GM13976 (cell line): ENCODE measurements at regions not wholly inside any gene's neighbourhood (a gene's known extent, or its start where the extent isn't known, plus 50 kb on each side); places are given as distances from the start of the nearest gene placed in this dataset.
"Not testable (repeated sequence)": the region's sequence is repeated elsewhere in the genome, so short reads cannot be mapped to it uniquely, and the experiment has no call there.

Experiments
- DNase-seq: peaks from one replicate; pipeline ENCODE4 v3.0.0; 2012; ENCODE audit warnings: low spot score
- in situ Hi-C: fragments of 300-500 bp; cut with MboI; formaldehyde crosslinking; loops from one replicate; pipeline ENCODE4 v1.12.0; 2022; ENCODE audit warnings: low sequenced_read_pairs, mixed read lengths, inconsistent platforms; ENCODE audit not compliant: unreplicated experiment
- TF ChIP-seq, protein P1 (sequence below): IDR thresholded peaks from 2 replicates; pipeline ENCODE4 v1.5.1; 2012; ENCODE audit warnings: borderline replicate concordance, mild to moderate bottlenecking; ENCODE audit not compliant: insufficient read depth; ENCODE audit errors: extremely low read depth, missing control alignments, control extremely low read depth

DNA sequence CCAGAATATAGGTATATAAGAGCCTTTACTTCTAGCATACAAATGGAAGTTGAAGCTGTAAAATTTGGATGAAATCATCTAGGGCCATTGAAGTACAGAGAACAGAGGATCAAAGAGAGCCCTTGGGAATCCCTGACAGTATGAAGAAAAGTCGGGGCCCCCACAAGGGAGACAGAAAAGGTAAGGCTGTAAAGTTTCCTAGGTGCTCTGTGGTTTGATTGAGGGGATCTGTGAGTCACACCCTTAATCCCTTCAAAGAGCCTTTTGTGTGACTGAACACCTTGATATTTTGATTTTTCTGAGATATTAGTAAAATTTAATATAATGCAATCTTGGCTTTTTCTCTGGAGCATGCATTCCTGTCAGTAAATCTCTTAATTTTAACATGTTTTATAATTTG lies 961.7 kb upstream of the TMEFF2 start:
- in situ Hi-C loops, result no loop called here
- TF ChIP-seq, protein P1, sequence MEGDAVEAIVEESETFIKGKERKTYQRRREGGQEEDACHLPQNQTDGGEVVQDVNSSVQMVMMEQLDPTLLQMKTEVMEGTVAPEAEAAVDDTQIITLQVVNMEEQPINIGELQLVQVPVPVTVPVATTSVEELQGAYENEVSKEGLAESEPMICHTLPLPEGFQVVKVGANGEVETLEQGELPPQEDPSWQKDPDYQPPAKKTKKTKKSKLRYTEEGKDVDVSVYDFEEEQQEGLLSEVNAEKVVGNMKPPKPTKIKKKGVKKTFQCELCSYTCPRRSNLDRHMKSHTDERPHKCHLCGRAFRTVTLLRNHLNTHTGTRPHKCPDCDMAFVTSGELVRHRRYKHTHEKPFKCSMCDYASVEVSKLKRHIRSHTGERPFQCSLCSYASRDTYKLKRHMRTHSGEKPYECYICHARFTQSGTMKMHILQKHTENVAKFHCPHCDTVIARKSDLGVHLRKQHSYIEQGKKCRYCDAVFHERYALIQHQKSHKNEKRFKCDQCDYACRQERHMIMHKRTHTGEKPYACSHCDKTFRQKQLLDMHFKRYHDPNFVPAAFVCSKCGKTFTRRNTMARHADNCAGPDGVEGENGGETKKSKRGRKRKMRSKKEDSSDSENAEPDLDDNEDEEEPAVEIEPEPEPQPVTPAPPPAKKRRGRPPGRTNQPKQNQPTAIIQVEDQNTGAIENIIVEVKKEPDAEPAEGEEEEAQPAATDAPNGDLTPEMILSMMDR, result no peak
- DNase-seq, result no peak

DNA sequence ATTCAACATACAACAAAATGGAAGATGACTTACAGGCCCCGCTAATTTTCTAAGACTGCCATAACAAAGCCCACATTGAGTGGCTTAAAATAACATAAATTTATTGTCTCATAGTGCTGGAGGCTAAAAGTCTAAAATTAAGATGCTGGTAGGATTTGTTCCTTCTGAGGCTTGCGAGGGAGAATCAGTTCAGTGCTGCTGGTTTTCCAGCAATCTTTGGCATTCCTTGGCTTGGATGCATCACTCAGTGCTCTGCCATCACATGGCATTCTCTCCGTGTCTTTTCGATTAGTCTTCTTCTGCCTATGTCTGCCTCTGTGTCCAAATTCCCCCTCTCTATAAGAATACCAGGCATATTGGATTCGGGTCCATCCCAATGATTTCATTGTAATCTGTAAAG lies 959.3 kb upstream of the TMEFF2 start:
- TF ChIP-seq, protein P1, result no peak
- no peak for DNase-seq
- in situ Hi-C loops, result no loop called here

DNA sequence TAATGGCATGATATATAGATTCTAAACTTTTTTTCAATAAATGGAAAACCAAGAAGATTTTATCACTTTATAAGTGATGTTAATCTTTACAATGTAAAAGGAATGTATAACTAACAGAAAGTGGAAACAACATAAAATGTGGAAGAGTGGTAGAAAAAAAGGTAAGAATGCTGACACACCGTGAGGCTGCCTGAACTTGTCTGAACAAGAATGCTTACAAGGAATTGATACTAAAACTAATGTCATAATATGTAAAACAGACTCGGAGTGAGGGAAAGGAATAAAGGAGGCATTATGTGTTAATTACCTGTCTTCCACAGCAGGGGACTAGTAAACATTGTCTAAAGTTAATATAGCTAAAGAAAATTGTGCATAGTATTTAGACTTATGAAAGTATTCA lies 958.8 kb upstream of the TMEFF2 start:
- in situ Hi-C loops, result no loop called here
- DNase-seq, result no peak
- TF ChIP-seq, protein P1, result no peak

DNA sequence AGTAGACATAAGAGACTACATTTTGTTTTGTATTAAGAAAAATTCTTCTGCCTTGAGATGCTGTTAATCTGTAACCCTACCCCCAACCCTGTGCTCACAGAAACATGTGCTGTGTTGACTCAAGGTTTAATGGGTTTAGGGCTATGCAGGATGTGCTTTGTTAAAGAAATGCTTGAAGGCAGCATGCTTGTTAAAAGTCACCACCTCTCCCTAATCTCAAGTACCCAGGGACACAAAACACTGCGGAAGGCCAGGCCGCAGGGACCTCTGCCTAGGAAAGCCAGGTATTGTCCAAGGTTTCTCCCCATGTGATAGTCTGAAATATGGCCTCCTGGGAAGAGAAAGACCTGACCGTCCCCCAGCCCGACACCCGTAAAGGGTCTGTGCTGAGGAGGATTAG lies 947.7 kb upstream of the TMEFF2 start:
- DNase-seq, in situ Hi-C loops: not testable (repeated sequence)

DNA sequence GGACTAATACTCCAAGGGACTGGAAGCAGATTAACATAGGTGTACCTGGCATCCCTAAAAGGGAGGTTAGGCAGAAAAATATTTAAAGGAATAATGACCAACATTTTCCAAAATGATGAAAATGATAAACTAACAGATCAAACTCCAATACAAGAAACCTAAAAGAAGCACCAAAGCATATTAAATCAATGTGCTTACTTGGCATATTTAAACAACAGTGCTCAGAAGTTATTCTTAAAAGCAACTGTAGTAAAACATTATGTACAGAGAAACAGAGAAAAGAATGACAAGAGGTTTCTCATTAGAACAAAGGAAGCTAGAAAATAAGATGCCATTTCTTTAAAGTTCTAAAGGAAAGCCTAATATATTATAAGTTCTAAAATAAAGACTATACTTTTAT lies 947.3 kb upstream of the TMEFF2 start:
- TF ChIP-seq, protein P1, result no peak
- no peak for DNase-seq
- in situ Hi-C loops, result no loop called here

DNA sequence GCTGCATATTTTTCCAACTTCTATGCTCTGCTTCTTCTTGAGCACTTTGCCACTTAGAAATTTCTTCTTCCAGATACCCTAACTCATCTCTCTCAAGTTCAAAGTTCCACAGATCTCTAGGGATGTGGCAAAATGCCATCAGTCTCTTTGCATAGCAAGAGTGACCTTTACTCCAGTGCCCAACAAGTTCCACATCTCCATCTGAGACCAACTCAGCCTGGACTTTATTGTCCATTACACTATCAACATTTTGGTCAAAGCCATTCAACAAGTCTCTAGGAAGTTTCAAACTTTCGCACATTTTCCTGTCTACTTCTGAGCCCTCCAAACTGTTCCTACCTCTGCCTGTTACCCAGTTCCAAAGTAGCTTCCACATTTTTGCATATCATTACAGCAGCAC lies 946.2 kb upstream of the TMEFF2 start:
- in situ Hi-C loops, DNase-seq: not testable (repeated sequence)

DNA sequence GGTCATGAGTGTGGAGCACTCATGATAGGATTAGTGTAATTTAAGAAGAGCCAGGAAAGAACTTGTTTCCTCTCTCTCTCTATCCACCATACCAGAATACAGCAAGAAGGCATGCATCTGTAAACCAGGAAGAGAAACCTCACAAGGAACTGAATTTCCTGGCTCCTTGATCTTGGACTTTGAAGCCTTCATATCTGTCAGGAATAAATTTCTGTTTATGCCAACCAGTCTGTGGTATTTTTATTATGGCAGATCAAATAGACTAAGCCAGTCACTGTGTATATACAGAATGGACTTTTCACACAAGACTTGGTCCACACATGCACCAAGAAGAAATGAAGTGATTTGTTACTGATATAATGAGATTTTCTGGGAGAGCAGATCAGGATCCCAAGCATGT lies 930.1 kb upstream of the TMEFF2 start:
- TF ChIP-seq, protein P1, result no peak
- no peak for DNase-seq
- in situ Hi-C loops, result no loop called here

DNA sequence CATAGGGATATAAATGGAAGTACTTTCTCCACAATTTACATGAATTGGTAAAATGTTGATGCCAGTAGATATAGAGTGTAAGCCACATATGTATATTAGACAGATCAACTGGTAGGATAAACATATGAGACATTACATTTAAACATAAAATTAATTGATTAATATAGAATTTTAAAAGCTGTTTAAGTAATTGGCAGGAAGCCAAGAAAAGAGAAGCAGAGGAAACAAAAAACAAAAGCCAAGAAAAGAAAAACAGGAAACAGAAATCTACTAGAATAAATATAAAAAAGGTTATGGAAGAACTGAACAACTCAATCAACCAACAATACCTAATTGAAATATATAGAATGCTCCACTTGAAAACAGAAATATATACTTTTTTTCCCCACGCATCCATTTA lies 920.1 kb upstream of the TMEFF2 start:
- TF ChIP-seq, protein P1, result no peak
- DNase-seq, result no peak
- in situ Hi-C loops, result no loop called here
